ENCODE measurements at regions not wholly inside any gene's neighbourhood (a gene's known extent, or its start where the extent isn't known, plus 50 kb on each side); places are given as distances from the start of the nearest gene placed in this dataset.

- no peaks in the 10 kb centered on the region for H3K36me3 Mint-ChIP-seq
- no peak overlapping the region for H3K4me3 Mint-ChIP-seq
- peaks cover 6% of the 10 kb centered on the region for H3K4me1 Mint-ChIP-seq
- no peak overlapping the region for H3K27ac Mint-ChIP-seq
- DNase-seq (ENCODE audit: low spot score in 2 of 2, unreplicated experiment in 2 of 2): no peak
- no peaks in the 10 kb centered on the region for H3K9me3 Mint-ChIP-seq
- TF ChIP-seq CTCF (IDR thresholded peaks at IDR 0.05; ENCODE audit: unreplicated experiment): no peak
- H3K27me3 Mint-ChIP-seq (ENCODE audit: low read depth): peaks cover 37% of the 10 kb centered on the region
Observed at GRCh38 chr4:77220828-77221613, 64.0 kb downstream of the CCNG2 start.

GRCh38 chr4:77225022-77225421, 68.0 kb downstream of the CCNG2 start:
- TF ChIP-seq CTCF (IDR thresholded peaks at IDR 0.05; ENCODE audit: unreplicated experiment): no peak
- DNase-seq (ENCODE audit: low spot score in 2 of 2, unreplicated experiment in 2 of 2): no peak
- Mint-ChIP-seq H3K27me3 (ENCODE audit: low read depth) (peaks cover 29% of the 10 kb centered on the region), H3K4me1 (peaks cover 10% of the 10 kb centered on the region), H3K9me3 (no peaks in the 10 kb centered on the region), H3K36me3 (no peaks in the 10 kb centered on the region), H3K4me3 (no peak overlapping the region), H3K27ac (no peak overlapping the region)

GRCh38 chr4:77226939-77227705, 70.1 kb downstream of the CCNG2 start:
- TF ChIP-seq CTCF (IDR thresholded peaks at IDR 0.05; ENCODE audit: unreplicated experiment): no peak
- Mint-ChIP-seq H3K9me3 (no peaks in the 10 kb centered on the region), H3K27me3 (ENCODE audit: low read depth) (peaks cover 22% of the 10 kb centered on the region), H3K4me3 (no peak overlapping the region), H3K27ac (no peak overlapping the region), H3K4me1 (peaks cover 4% of the 10 kb centered on the region), H3K36me3 (no peaks in the 10 kb centered on the region)
- DNase-seq (ENCODE audit: low spot score in 2 of 2, unreplicated experiment in 2 of 2): no peak

GRCh38 chr4:77229433-77229832, 72.4 kb downstream of the CCNG2 start:
- H3K27ac Mint-ChIP-seq: no peak overlapping the region
- H3K4me3 Mint-ChIP-seq: no peak overlapping the region
- DNase-seq (ENCODE audit: low spot score in 2 of 2, unreplicated experiment in 2 of 2): no peak
- H3K4me1 Mint-ChIP-seq: peaks cover 4% of the 10 kb centered on the region
- peaks cover 16% of the 10 kb centered on the region for H3K27me3 Mint-ChIP-seq (ENCODE audit: low read depth)
- H3K36me3 Mint-ChIP-seq: no peaks in the 10 kb centered on the region
- H3K9me3 Mint-ChIP-seq: peaks cover 3% of the 10 kb centered on the region
- TF ChIP-seq CTCF (IDR thresholded peaks at IDR 0.05; ENCODE audit: unreplicated experiment): no peak

GRCh38 chr4:77232653-77233052, 75.6 kb downstream of the CCNG2 start:
- Mint-ChIP-seq H3K4me3 (no peak overlapping the region), H3K27ac (no peak overlapping the region), H3K36me3 (no peaks in the 10 kb centered on the region), H3K27me3 (ENCODE audit: low read depth) (peaks cover 42% of the 10 kb centered on the region), H3K4me1 (no peaks in the 10 kb centered on the region), H3K9me3 (peaks cover 3% of the 10 kb centered on the region)
- DNase-seq (ENCODE audit: low spot score in 2 of 2, unreplicated experiment in 2 of 2): no peak
- no peak for TF ChIP-seq CTCF (IDR thresholded peaks at IDR 0.05; ENCODE audit: unreplicated experiment)

Measured in mesothelial cell of epicardium (in vitro differentiated cells).